Posterior vena cava (tissue), 2 donors: ENCODE measurements at regions not wholly inside any gene's neighbourhood (a gene's known extent, or its start where the extent isn't known, plus 50 kb on each side); places are given as distances from the start of the nearest gene placed in this dataset.

Experiments used
- DNase-seq: peaks from one replicate; pipeline ENCODE4 v3.0.0-alpha.2; 2020; ENCODE audit warnings: low spot score
- intact Hi-C, 2 donors: fragments of 100-400 bp; cut with DNase I; formaldehyde crosslinking; loops; one replicate each; pipeline versions ENCODE4 v1.14.1 to v1.14.2; 2022 to 2023
- donor health status: DM: yes; HTN: yes; CAD: no.
- donor health status: DM: yes; HTN: yes; CAD: no.

DNA sequence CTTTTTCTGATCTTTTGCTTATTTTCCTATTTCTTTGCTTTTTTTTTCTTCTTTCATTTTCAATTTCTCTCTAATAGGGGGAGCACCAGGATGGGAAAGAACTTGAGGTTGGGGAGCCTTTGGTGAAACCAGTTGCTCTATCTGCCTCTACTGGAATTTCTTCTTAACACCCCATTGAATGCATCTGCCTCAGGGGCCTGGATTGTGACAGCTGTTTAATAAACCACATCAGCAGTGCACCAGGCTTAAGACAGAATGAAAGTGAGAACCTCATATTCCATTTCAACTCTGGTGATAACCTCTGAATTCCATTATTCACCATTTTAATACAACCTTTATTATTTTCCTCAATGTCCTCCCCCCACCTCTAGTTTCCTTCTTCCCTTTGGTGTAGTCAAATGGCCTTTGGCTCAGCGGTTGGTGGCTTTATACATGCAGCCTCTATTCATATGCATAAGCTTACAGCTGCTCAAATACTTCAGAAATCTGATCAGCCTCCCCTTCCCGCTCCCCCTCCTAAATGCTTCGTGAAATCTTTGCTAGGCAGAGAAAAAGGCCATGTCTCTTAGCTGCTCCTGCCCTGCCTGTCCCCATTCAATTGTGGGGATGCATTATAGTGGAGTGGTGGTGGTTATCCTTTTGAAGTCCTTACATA, 537.3 kb upstream of the PLXNA2 start:
- intact Hi-C loops: no loop called here

DNA sequence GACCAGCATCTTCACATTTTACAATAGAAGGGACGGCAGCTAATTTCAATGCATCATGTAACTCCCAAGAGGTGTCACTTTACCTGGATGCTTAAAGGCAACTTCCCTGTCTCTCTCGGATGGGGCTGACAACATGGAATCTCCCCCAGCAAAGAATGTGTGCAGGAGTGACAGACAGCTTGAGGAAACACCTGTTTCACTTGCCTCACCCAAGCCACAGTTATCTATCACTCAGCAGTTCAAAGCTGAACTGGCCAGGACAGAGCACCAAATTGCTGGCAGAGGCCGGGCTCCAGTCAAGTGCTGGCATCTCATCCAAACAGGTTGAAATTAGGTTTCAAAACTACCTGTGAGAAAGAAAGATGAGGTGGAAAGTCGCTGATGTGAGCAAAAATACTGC, 538.0 kb upstream of the PLXNA2 start:
- intact Hi-C loops: no loop called here
- DNase-seq: no peak

More for the DNA sequence above, 537.3 kb upstream of the PLXNA2 start:
- no peak for DNase-seq

DNA sequence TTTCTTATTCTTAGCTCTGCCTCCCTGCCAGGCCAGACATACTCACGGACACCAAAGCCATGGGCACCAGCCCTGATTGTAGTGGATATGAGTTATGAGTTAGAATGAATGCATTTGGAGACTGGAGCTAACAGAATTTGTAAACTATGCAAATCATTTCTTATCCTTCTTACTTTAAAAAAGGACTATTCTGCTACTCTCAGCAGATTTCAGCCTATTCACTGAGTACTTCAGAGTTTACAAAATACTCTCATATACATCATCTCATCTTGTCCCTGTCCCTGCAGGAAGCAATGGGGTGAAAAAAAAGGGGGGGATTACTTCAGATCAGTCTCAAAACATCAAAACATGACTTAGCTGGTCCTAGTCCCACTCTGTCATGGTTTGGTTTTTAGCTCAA, 541.4 kb upstream of the PLXNA2 start:
- DNase-seq: no peak
- intact Hi-C loops: no loop called here

DNA sequence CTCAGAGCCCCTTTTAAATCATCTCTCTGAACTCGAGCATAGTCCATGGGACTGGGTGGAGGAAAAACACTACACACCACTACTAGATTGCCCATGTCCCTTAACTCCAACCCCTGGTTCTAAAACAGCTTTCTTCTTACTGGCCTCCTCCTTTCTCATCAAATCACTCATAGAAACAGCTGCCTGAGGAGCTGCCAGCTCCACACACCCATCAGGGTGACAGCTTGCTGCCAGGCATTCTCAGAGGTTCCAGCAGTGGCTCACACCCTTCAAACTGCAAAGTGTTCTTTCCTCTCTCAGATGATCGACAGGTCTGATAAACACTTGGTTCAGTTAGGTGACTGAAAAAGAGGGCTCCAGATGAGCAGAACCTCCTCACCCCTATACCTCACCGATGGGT, 543.0 kb upstream of the PLXNA2 start:
- DNase-seq: no peak
- intact Hi-C loops: no loop called here

DNA sequence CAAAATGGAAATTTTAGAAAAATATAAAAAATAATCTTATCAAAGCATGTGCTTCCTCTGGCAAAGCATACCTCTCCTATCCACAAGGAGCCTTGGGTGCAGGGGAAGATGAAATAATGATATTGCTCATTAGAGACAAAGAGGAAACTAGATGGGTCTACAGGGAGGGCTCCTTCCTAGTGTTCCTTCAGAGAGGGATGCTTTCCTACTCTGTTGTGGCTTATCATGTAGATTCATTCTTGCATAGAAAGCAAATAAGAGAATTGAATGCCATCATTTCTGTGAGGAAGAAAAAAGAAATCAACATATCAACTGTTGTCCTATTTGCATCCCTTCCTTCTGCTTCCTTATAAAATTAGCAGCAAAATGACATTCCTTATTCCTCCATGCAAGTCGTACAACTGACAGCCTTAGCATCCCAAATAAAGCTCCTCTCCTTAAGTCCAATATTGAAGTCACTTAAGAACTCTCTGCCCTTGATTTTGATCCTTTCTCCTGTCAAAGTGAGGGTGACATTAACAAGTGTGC, 543.9 kb upstream of the PLXNA2 start:
- intact Hi-C loops: no loop called here
- DNase-seq: no peak

DNA sequence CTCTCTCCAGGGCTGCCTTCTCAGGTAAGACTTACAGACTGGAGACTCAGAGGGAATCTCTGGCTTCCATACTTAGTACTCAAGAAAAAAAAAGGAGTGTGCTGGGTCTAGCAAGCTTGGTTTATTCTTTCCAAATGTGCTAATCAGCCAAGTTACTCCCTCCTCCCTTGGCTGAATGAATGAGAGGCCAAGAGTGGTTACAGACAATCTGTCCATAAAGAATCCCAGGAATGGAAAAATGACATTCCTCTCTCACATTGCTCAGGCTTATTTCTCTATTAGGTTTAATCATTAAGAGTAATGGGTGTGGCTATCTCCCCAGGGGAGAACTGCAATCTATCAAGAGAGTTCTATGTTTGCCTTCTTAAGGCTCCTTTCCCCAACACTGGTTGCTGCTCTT, 547.3 kb upstream of the PLXNA2 start:
- DNase-seq: no peak
- intact Hi-C loops: no loop called here

DNA sequence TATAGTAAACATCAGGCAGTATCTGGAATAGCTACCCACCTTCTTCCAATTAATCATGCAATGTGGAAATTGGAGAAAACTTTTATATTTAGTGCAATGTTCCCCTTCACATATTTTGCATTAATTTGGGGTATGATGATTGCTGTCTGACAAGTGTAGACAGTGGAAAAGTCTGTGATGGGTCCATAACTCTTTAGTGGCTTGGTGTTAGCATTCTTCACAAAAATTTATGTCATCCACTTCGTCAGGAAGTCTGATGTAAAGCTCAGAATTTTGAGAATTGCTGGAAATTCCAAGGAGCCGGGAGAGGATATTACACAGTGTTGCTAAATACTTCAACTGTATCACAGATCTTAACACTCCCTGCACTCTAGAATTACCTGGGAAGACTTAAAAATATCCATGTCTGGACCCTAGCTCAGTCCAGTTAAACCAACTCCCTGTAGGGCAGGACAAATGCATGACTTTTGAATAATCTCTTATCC, 549.7 kb upstream of the PLXNA2 start:
- no peak for DNase-seq
- intact Hi-C loops: no loop called here

DNA sequence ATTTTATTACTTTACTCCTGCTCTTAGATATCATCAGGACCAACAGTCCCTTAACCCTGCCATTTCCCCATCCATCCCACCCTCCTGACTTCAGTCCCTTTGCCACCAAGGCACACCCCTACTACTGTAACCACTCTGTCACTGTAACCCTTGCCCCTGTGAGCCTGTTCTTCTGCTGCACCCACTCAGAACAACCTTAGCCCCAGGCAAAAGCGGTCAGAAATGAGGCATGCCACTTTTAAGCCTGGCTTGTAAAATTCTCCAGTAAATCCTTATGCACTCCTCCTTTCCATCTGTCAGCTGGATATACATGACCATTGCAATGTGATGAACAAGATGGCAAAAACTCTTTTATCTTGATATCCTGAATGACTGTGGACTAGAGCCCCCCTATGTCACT, 555.0 kb upstream of the PLXNA2 start:
- intact Hi-C loops: no loop called here
- no peak for DNase-seq

DNA sequence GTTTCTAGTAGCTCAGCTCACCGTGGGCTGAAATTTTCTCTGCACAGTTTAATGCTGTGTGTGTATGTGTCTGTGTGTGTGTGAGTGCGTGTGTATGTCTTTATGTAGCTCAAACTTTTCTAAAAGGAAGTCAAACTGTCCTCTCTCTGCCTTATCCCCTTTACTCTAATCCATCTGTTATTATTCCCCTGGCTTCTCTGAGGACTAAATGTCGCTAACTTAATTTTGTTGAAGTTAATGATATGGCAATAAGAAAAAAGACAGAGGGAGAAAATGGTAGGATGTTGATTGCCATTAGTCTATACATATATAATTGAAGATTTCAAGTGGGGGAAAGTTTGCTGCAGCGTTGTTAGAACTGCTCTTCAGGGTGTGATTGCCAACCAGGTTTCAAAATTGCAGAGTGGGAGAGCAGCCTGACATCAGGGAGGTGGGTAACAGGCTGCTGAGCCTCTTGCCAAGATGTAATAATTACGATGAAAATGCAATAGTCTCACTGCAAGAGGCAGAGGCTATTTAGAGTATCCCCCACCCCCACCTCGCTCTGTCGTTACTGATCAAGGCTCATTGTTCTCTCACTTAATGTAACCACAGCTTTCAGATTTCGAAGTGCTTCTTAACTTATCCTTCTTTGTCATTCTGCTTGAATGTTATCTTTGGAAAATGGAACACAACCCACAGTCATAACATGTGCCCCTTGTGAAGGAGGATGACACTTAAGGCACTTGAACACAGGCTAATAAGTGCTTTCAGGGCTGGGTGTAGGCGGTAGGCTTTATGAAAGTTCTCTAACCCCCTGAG, 559.0 kb upstream of the PLXNA2 start:
- intact Hi-C loops: no loop called here

DNA sequence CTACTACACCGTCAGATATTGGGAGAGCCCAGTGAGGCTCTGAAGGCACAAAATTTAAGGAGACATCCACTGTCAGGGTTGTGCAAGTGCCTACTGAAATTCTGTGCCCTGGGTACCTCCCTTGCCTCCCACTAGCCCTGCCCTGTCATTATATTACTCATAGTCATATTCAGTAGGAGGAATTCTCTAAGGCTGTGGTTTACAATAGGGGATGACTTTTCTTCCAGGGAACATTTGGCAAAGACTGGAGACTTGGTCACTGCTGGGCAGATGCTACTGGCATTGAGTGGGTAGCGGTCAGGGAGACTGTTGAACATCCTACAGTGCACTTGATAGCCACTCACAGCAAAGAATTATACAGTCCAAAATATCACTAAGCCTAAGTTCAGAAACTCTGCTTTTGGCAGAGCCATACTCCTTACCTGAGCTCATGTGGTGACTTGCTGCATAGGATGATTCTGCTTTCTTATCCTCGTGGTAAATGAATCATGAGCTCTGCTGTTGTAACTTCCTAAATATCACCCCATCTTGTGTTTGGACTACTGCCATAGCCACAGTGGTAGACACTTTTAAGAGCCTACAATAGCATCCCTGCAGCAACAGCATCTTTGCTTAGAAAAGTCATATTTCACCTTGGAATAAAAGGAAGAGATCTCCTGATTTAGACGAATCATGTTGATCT, 563.4 kb upstream of the PLXNA2 start:
- DNase-seq: no peak
- intact Hi-C loops: no loop called here

More for the DNA sequence above, 559.0 kb upstream of the PLXNA2 start:
- DNase-seq: no peak

DNA sequence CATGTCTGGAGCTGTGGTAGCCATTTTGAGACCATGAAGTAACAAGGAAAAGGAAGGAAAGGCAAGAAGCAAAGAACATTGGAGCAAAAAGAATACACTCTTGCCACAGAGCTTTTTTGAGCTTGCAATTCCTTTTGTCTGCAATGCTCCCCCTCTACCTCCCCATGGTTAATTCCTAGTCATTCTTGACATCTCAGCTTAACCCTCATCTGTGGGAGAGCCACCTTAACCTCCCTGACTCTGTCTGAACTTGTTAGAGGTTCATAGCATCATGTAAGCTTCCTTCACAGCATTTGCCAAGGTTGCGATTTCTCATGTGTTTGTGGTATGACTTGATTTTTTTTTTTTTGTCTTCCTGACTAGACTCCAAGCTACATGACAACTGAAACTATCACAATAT, 564.1 kb upstream of the PLXNA2 start:
- DNase-seq: no peak
- intact Hi-C loops: no loop called here

DNA sequence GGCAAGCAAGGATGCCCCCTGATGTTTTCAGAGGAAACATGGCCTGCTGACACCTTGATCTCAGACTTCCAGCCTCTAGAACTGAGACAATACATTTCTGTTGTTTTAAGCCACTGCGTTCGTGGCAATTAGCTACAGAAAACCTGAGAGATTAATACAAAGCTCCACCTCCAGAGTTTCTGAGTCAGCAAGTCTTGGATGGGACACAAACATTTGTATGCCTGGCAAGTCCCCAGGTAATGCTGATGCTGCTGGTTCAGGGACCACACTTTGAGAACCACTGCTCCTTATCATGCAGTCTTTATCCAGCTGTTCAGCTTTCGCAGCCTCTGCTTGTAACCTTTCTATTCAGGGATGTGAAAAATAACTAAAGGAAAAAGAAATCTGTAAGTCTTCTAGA, 565.7 kb upstream of the PLXNA2 start:
- intact Hi-C loops: no loop called here
- no peak for DNase-seq

DNA sequence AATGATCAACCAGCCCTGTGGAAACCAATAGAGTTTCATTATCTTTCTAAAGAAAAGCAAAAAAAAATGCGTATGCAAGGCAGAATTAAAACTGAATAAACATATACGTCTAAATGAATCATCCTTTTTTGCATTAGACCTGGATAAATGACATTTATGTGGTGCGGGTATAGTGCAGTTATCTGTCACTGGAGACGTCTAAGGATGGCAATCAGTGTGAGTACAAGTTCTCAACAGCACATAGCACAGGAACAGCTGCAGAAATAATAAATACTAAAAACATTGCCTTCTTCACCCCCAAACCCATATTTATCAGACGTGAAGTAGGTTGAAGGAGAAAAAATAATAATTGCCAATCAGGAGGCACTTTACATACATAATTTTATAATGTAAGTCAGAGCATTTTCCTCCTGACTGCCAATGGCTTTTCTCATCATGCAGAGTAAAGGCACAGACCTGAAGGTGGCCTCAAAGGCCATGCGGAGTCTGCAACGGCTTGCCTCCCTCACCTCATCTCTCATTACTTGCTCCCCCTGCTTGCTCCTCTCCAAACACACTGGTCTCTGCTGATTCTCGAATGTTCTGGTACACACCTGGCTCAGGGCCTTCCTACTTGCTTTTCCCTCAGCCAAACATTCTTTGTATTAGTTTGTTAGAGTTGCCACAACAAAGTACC, 574.7 kb upstream of the PLXNA2 start:
- intact Hi-C loops: no loop called here

DNA sequence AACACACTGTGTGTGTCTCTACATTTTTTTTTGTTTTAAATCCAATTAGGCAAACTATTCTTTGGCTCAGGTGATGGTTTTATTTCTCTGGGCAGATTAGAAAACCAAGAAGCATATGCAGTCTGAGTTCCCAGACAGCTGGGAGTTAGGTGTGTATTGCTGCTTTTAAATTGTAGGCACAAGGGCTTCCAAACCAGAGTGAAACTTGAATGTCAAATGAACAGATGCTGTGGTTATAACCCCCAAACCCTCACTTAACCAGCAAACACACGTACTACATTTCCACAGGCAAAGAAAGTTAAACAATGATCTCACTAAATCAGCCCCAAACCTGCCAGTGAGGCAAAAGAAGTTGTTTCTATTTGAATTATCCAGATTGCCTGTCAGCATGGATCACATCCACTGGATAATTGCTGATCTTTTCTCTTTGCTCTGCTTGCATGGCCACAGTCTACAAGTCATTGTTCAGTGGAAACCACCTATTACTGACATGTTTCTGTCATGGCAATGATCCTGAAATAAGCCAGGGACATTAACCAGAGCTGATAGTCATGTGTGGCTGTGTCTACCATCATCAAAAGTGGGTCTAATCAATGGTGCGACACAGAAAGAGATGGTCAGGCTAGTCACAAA, 576.5 kb upstream of the PLXNA2 start:
- intact Hi-C loops: no loop called here
- DNase-seq: no peak

More for the DNA sequence above, 574.7 kb upstream of the PLXNA2 start:
- no peak for DNase-seq

DNA sequence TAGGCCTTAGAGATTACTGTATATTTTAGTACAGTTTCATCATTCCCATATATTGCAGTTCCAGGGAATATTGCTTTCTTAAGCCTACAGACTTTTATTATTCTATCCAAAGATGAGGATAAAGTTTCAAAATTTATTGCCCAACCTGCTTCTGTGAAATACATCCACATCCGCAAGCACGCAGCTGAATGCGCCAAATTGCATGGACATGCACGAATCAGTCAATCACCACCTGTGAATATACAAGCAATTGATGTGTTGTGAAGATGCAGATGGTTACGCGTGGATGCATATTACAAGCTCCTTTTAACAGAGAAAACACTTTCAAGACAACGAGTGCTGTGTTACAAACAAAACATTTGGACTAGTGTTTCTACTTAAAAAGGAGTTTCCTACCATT, 577.8 kb upstream of the PLXNA2 start:
- no peak for DNase-seq
- intact Hi-C loops: no loop called here

DNA sequence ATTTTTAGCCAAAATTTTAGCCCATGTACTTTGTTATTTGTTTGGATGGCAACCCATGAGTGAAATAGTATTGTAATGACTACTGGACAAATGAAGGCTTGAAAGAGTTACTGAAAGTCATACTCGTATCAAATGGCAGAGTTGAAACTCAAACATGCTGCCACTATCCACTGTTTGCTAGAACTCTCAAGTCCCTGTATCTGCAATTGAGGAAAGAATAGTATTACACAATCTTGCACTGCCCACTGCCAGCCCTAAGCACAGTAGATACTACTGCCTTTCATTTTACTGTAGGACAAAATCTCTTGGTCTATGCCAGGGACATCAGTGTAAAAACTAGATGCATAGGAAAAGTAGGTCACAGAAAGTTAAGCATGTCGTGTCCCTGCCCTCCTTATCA, 581.1 kb upstream of the PLXNA2 start:
- DNase-seq: no peak
- intact Hi-C loops: no loop called here

DNA sequence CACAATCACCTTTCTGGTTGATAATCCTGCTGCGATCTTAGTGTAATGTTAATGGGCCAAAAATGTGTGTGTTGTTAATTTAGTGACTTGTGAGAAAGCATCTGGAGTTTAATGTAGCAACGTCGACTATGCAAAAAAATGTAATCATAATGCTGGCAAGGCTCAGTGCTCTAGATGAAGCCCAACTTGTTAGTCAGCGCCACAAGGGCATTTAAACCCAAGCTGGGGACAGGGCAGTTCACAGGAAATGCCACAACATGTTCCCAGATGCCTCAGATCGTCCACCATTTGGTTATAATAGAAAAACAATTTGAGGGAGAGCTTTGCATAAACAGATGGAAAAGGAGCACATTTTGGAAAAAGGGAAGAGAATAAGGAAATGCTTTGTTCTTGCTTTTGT, 585.4 kb upstream of the PLXNA2 start:
- intact Hi-C loops: no loop called here
- DNase-seq: no peak

DNA sequence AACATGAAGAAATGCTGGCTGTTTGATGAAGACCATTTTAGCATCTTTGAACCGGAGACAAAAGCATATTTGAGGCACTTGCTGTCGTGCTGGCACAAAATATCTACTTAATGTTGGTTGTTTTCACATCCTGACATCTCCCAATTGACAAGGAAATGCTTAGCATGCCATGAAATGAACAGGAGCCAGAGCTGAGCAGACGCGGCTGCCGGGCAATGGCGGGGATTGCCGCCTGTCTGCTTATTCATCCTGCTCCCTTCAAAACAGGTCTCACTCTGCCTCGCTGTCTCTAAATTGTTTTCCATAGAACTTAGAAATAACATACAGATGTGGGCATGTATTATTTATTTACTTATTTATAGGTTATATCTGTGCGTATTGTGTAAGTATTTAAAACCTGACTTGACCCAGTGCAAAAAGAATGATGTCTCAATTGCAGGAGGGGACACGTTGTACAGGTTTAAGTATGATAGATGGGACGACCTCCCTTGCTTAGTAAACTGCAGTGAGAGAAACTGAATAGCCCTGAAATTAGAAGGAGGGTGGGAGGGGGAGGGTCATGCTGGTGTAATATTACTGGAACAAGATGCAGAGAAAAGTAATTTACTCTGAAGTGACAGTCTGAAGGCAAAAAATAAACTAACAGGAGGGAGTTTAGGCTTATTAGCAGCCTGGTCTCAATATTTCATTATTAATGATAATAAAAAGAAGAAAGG, 590.4 kb upstream of the PLXNA2 start:
- DNase-seq: no peak
- intact Hi-C loops: no loop called here

DNA sequence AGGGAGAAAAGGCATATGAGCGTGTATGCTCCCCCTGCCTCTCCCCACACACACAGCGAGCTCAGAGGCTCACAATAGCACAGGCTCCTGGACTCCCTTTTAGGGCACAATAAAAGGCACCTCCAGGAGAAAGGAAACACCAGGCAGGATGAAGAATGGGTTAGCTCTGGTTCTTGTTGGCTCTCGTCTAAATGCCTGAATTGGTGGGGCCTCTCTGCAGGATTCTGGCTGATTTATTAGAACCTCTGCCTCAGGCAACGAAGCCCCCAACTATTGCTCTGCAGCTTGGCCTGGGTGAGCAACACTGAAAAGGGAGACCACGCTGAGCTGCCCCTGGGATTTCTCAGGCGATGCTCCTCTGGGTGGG, 590.9 kb upstream of the PLXNA2 start:
- intact Hi-C loops: no loop called here
- no peak for DNase-seq
